ENCODE measurements at regions not wholly inside any gene's neighbourhood (a gene's known extent, or its start where the extent isn't known, plus 50 kb on each side); places are given as distances from the start of the nearest gene placed in this dataset.

DNA sequence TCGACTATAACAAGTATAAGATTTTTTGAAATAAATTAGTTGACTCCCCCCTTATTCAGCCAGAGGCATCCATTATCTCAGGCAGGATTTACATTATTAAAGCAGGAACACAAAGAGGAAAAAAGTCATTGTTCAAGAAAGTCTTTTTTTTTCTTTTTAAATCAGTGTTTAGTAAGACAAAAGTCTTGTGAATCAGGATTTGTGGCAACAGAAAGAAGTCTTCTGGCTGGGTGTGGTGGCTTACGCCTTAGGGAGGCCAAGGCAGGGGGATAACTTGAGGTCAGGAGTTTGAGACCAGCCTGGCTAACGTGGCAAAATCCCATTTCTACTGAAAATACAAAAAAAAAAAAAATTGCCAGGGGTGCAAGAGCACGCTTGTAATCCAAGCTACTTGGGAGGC lies 505.5 kb downstream of the LMO4 start:
- DNase-seq = no peak

DNA sequence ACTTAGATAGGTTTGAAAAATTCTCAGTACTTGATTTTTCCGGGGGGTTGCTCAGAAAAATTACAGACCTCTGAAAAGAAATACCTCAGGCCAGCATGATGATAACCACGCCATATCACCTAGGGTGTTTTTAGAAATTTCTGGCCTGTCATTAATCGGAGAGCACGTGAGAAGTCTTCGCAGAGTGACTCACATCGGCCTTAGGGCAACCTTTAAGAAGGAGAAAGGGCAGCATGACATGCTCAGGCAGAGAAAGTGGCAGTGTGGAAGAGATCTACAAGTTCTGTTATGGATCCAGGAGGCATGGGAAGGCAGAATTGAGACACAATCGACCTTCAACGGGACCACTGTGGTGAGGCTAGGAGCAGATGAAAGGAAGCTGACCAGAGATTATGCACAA lies 506.3 kb downstream of the LMO4 start:
- DNase-seq = no peak

DNA sequence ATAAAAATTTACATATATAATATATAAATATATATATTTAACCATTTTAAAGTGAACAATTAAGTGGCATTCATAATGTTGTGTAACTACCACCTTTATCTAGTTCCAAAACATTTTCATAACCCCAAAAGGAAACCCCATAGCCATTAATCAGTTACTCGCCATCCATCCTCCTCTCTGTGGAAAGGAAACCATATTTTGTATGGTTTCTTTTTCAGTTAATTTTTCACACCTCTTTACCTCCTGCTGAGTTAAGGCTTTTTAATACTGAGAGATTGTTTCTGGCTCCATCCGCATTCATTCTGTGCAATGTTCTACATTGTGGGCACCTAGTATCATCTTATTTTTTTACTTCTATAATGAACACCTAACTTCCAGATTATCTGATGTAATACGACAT lies 512.1 kb downstream of the LMO4 start:
- DNase-seq = no peak

DNA sequence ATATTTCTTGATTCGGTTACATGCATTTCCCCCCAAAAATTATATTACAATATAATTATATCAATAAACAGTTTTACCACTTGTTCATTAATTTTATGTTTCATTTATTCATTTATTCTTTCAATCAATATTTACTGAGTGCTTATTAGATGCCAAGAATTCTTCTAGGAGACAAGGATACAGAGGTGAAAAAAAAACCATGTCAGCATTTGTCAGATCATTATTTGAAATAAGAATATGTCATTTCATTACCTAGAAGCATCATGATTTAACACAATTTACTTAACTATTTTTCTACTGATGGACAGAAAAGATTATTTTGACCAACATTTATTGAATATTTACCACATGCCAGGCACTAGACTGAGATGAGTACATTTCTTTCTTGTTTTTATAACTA lies 512.7 kb downstream of the LMO4 start:
- DNase-seq = no peak

DNA sequence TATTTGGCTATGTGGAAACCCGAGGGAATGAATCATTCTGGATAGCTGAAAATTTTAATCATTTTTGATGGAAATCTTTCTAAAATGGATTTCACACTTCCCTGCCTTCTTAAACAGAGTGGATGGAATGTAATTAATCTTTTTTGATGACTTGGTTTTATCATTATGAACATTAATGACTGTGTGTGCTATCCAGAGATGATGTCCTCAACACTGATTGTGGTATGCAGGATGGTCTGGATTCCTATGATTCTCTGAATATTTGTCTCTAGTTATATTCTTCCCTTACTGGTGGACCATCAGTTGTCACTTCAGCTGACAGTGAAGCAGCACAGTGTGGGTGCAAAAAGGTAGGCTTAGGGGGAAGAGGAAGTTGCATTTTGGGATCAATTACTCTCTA lies 513.5 kb downstream of the LMO4 start:
- no peak for DNase-seq

DNA sequence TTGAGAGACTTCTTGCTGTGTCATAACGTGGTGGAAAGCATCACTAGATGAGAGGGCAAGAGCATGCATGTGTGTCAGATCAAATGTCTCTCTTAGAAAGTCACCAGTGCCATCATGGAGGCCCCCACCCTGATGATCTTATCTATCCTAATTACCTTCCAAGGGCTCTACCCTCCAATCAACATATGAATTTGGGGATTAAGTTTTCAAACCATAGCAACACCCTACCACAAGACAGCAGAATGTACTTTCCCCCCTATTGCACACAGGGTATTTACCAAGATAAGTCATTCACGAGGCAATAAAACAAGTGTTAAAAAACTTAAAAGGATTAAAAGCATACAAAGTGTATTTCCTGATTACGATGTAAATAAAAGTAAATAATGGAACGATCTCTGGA lies 515.6 kb downstream of the LMO4 start:
- DNase-seq = no peak

DNA sequence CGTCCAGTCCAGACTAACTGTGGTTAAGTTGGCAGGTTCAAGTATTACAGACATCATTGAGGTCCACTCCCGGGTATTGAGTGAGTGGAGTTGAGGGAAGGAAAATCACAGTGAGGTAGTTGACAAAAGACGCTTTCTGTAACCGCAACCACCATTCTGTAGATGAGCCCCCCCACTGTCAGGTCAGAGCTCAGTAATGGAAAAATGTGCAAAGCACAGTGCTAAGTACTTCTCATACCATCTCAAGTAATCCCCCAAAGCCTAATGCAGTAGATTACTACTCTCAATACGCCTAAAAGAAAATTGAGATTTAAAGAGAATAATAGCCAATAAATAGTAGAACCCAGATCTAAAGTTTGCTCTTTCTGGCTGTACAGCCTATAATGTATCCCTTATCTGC lies 522.8 kb downstream of the LMO4 start:
- DNase-seq = no peak

DNA sequence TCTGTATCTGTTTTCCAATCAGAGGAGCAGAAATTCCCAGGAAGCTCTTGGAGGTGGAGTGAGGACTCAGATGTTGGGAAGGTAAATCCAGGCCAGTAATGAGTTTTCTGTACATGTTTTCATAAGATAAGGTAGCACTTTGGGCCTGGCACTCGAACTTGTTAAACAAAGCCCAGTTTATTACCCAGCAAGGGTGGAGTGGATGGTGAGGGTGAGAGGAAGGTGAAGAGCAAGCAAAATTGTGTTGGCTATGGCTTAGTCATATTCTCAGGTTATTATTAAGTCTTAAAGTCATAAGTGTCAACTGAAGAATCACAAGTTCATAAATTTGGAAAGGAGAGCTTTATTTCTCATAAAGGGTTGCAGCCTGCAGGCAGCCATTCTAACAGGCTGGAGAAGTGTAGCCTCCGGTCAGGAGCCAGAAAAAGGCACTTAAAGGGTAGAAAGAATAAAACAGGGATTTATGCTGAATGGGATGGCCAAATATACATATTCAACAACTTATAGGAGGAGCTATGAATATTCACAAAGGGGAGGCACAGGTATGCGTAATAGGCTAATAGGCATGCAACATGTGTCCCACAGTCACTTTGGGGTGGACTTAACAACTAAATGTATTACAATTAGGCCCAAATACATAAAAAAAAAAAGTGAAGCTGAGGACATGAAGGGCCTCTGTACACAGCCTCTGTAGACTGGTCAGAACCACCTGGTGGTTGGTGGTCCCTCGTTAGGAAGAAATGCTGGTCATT lies 523.9 kb downstream of the LMO4 start:
- DNase-seq = no peak

DNA sequence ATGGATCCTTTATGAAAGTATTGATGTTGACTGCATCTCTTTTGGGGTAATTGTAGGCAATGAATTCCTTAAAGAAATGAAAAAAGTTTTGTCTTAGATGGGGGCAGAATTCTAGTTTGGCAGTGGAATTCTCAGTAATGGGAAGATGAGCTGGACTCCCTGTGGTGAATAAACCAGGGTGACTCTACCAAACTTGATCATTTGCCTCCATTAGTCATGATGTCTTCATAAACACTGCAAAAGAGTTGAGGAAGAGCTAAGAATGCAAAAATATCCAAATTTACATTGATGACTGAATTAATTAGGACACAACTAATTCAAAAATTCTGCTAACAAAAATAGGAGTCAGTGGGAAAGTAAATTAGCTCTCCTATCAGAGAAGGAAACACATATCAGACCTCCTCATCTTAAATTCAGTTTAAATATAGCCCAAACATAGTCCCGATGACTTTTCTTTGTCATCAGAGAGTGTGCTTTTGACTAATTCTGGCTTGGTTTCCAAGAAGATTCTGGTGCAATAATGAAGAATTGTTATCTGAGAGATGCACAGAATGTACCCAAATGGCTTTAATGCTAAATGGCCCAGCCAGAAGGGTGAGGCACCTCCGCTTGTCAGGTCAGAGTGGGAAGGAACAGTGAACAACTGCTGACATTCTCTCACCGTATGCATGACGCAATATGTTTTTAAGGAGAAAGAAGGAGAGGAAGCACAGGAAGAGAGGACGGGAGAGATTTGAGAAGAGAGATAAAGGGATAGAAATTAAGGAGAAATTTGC lies 525.1 kb downstream of the LMO4 start:
- no peak for DNase-seq

DNA sequence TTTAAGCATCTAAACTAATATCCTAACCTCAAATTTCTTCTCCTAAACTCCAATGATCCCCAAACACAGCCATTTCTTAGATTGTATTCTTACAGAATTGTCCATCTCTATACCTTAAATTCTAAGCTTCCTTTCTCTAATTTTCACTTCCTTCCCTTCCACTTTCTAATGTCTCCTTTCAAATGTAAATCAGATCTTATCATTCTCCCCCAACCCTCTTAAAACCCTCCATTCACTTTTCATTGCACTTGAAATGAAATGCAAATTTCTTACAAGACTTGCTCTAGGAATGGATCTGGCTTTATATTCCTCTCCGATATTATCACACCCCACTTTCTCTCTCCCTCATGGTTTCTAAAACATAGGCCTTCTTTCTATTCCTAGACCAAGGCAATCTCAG lies 534.6 kb downstream of the LMO4 start:
- DNase-seq = no peak

DNA sequence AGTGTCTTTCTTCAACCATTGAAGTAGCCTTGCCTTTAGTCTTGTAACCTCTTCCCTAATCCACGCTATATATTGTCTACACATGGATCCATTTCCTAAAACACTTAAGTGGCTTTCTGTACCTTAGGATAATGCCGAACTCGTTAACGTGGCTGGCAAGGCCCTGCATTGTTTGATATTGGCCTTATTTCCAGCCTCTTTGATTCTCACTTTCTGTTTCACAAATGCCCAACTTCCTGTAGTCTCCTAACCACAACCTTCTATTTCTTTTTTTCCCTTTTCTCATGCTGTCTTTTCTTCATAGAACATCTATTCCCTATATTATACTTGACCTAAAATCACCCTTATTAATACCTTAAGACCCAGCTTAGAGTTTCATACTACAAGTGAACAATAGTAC lies 536.0 kb downstream of the LMO4 start:
- DNase-seq = peak; percentile 69

DNA sequence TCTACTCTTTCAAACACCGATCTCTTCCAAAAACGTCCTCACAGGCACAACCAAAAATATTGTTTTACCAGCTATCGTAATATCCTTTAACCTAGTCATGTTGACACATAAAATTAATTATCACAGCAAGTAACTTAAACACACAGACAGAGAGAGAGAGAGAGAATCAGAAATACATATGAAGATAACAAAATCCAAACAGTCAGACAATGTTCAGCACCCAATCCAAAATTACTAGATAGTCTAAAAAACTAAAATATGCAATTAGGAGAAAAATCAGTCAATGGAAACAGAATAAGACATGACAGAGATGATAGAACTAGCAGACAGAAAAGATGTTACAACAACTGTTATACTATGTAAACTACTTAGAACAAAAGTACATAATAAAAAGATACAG lies 537.7 kb downstream of the LMO4 start:
- no peak for DNase-seq

DNA sequence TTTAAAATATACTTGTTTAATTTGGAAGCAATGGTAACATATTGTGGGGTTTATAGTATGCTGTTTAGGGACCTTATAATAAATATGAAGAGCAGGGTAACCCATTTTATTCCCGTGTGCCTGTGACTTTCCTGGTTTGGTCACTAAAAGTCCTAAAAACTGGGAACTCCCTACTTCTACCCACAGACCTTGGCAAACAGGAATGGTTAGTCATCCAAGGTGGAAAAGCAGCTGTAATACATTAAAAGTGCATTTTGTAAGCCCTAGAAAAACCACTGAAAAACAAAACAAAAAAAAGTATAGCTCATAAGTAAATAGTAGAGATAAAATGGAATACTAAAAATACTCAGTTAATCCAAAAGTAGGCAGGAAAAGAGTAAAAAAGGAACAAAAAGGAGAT lies 538.9 kb downstream of the LMO4 start:
- DNase-seq = no peak

DNA sequence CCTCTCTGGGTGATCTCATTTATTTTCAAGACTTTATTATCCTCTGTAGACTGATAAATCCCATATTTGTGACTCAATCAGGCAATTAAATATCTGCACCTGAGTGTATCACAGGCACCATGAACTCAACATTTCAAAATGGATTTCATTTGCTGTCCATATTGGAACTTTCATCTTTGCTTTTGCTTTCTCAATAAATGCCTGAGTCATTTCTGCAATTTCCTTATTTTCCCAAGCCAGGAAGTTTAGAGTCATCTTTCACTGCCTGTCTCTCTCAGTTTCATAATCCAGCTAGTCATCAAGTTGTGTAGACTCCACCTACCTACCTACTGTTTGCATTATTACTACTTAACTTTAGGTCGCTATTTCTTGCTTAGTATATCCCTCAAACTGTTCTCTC lies 540.9 kb downstream of the LMO4 start:
- peak; percentile 93 for DNase-seq

DNA sequence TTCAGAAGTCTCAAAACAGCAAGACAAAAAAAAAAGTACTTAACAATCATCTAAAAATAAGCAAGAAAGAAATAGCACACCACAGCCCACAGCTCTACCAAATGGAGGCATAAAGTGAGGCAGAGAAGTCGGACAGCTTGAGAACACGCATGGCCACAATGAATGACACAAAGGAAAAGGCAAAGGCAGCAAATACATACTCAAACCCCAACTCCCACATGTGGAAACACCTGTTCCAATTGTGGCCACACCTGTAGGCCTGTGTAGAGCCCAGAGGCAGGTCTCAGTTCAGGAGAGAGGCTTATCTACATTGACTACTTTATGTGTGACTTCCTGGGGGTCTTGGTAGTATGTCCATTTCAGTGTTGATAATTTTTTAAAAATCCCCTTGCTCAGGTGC lies 543.5 kb downstream of the LMO4 start:
- DNase-seq = no peak

DNA sequence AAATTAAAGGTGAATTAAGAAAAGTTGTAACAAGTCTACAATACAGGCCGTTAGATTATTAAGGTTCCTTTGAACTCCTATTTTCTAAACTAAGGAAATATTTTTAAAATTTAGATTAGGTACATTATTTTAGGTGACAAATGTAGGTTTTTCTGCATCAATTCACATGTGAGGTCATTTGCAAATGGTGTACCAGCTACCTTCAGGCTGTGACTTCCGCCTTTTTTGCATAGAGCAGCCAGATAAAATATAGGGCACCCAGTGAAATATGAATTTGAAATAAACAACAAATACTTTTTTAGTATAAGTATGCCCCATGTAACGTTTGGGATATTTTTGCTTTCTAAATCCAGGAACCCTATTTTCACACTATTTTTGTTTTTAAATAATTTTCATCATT lies 544.0 kb downstream of the LMO4 start:
- no peak for DNase-seq

DNA sequence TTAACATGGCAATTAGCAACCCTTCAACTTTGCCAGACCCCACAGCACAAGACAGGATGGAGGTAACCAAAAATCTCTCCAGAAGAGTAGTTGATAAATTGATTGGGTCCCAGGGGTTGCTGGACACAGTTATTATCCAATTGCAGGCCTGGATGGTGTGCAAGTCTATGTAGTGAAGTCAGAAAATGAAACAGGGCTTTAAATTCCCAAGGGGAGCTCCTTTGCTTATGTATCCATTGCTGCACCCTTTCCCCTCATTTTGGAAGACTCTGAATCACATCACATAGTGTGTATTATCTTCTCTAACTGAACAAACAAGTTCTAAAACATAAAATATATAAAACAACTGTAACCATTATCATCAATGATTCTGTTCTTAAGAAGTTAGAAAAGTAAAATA lies 550.2 kb downstream of the LMO4 start:
- no peak for DNase-seq

DNA sequence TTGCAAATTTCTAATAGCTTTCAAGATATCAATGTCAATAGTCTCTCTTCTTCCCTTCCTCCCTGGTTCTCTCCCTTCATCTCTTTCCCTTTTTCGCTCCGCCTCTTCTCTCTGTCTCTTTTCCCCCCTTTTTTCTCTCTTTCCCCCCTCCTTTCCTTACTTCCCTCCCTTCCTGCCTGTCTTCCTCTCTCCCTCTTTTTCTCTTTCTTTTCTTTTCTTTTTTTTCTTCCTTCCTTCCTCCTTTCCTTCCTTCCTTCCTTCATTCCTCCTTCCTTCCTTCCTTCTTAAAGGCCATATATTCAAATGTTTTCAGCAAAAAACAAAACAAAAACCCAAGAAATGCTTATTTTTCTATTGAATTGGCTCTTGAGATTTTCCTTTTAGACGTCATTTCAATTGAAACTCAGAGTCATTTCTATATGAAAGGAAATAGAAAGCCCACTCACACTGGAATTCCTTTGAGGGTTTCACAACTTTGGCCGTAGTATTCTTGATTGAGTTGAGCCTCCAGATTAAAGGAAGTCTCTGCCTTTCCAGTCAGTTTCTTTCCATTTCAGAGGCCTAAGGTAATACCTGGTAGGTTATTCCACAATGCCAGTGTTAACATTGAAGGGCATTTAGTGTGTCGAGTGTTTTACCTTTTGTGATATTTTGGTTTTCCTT lies 551.5 kb downstream of the LMO4 start:
- no peak for DNase-seq

DNA sequence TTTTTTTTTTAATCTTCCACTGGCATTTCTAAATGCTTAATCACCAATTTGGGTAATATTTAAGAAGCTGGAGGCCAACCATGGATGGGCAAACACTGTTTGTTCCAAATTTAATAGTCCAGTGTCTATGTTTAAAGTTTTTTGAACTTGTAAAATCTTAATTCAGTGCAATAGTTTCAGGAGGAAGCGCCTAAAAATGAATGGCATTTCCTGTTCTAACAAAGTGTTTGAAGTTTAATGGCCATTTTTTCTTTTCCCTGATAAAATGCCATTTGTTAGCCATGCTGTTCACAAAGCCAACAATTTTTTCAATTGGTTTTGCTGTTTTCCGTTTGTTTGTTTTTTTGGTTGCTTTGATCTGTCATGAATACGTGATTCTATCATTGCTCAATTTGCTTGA lies 552.1 kb downstream of the LMO4 start:
- no peak for DNase-seq

DNA sequence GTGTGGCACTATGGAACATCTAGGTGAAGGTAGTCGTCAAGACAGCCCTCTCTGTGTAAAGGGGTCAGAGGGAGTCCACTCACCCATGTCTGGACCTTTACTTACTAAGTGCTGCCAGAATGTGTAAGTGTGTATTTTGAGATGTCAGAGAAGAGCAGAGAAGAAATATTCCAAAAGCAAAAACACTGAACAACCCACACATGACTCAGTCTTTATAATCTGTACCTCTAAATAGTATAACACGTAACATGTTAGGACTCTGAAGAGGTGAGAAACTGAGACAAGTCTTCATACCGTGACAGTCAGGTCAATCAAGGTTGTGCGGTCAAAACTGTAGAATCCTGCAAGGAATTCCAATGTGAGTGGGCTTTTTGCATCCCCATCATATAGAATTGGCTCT lies 555.2 kb downstream of the LMO4 start:
- DNase-seq = no peak

DNA sequence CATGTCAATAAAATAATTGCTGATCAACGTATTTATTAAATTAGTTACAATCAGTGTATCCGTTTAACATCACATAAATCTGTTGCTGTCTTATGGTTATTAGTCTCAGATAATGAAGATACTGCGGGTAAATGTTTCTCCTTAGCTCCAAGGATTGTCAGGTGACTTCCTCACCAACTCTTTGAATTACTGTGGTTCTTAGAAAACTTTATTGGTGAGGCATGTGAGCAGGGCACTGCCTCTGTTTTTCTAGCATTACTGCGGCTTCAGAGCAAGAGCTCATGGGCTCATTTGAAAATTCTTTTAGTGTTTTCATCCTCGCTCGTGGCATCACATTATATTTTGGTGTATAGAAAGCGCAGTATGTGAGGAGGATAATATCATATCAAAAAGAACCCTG lies 555.9 kb downstream of the LMO4 start:
- DNase-seq = no peak

DNA sequence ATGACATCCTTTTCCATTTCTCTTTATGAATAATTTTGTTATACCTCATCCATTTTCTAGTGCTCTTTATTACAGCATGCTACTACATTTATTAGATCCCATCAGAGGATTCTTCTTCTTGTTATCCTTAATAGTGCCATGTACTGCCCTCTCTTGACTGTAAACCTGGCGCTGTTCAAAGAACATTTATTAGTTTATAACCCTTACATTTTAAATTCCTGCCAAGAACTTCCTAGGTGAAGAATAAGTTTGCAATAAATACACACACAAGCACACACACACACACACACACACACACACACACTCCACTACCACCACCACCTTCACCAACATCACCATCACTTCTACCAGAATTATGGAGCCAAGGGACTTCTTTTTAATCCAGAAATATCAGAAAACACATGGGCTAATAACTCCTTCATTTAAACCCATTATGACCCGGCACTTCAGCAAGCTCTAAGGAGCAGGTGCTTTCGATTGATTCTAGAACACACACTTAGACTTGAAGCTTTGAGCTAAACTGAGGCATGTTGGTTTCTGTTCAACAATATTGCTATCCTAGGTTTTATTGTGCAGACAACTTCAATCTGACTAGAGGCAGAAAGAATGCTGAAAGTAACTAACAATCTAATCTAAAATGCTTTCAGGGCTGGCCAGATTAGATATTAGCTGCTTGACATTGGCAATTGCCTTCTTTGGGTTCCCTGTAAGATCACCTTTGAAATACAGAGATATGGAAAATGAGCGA lies 556.8 kb downstream of the LMO4 start:
- no peak for DNase-seq

DNA sequence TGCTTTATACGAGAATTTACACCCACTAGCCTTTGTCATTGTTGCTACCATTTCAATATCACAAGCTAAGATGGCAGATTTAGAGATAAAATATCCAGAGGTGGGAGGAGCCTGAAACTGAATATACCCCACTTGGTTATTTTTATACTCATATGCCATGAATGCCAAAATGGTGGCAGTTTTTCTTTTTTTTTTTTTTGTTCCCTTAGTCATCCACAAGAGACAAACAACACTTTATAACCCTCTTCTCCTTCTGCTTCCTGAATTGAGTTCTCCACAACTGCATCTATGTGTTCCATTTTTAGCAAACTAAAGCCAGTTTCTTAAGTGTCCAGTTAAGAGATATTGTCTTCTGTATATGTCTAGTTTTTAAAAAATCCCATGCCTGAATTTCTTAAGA lies 558.4 kb downstream of the LMO4 start:
- peak; percentile 53 for DNase-seq

DNA sequence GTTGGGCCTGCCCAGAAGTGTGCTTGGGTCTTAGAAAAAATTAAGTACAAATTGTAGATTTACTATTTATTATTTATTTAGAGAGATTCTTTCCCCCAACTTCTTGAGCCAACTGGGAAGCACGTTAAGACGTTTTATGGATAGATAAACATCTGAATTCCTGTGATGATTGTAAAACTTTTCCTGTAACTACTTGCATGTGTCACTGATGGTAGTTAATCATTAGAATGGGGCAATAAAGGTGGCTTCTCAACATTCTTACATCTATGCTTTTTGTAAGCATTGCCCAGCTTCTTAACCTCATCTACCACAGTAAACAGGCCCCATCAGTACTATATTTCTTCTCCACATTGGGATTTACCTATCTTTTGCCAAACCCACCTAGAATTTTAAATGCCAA lies 559.8 kb downstream of the LMO4 start:
- DNase-seq = no peak
